K562 (cell line): ENCODE measurements at regions not wholly inside any gene's neighbourhood (a gene's known extent, or its start where the extent isn't known, plus 50 kb on each side); places are given as distances from the start of the nearest gene placed in this dataset.
A peak's percentile ranks its signal among the peaks of the same experiment; 100 is the strongest.

ENCODE experiments used
- CLOCK ChIP-seq: fragments of 250-450 bp; sonication (Bioruptor Pico); IDR thresholded peaks from 2 replicates; pipeline ENCODE4 v1.4.0; 2020; ENCODE audit warnings: mild to moderate bottlenecking, moderate library complexity, borderline replicate concordance
- DPF2 ChIP-seq: fragments of 450-650 bp; IDR thresholded peaks from 2 replicates; pipeline ENCODE4 v1.6.1; 2016
- E2F1 ChIP-seq: sonication (generic); formaldehyde crosslinking; IDR thresholded peaks from 2 replicates; pipeline ENCODE4 v1.8.1; 2023; ENCODE audit warnings: mild to moderate bottlenecking, missing genetic modification reagents, moderate library complexity
- ELF1 ChIP-seq: fragments of 200-800 bp; sonication (Bioruptor generic); IDR thresholded peaks from 2 replicates; pipeline ENCODE4 v1.6.1; 2016; ENCODE audit warnings: missing genetic modification characterization, missing compliant biosample characterization
- EZH2 ChIP-seq: IDR thresholded peaks from 2 replicates; pipeline ENCODE4 v1.6.1; 2012; ENCODE audit warnings: low read depth, mild to moderate bottlenecking, inconsistent platforms, low read length, borderline replicate concordance
- HLTF ChIP-seq: fragments of 450-650 bp; IDR thresholded peaks from 2 replicates; pipeline ENCODE4 v1.6.1; 2016
- IRF2 ChIP-seq: sonication (generic); formaldehyde crosslinking; IDR thresholded peaks from 2 replicates; pipeline ENCODE4 v1.8.1; 2022; ENCODE audit warnings: mild to moderate bottlenecking, missing genetic modification reagents
- MBD2 ChIP-seq: sonication (generic); IDR thresholded peaks from 2 replicates; pipeline ENCODE4 v1.6.1; 2016; ENCODE audit warnings: low read depth, borderline replicate concordance
- MEIS2 ChIP-seq: fragments of 450-650 bp; IDR thresholded peaks from 2 replicates; pipeline ENCODE4 v1.6.1; 2014; ENCODE audit warnings: mild to moderate bottlenecking; ENCODE audit not compliant: partially characterized antibody
- NELFE ChIP-seq: IDR thresholded peaks from 2 replicates; pipeline ENCODE4 v1.6.1; 2011; ENCODE audit warnings: mild to moderate bottlenecking; ENCODE audit not compliant: insufficient read depth, insufficient read length
- PRMT5 ChIP-seq: sonication (generic); formaldehyde crosslinking; IDR thresholded peaks from 2 replicates; pipeline ENCODE4 v1.5.0; 2020; ENCODE audit warnings: missing genetic modification reagents
- RBM14 ChIP-seq: fragments of 200-400 bp; formaldehyde crosslinking; IDR thresholded peaks from 2 replicates; pipeline ENCODE4 v1.6.1; 2018; ENCODE audit warnings: low read depth, mild to moderate bottlenecking, low read length, moderate library complexity, borderline replicate concordance; ENCODE audit not compliant: insufficient read depth
- STAT6 ChIP-seq: sonication (generic); formaldehyde crosslinking; IDR thresholded peaks from 2 replicates; pipeline ENCODE4 v1.8.1; 2023; ENCODE audit warnings: mild to moderate bottlenecking, missing genetic modification reagents
- TAL1 ChIP-seq: fragments of 450-650 bp; IDR thresholded peaks from 2 replicates; pipeline ENCODE4 v1.6.1; 2016; ENCODE audit warnings: mild to moderate bottlenecking
- TCF3 ChIP-seq: sonication (generic); formaldehyde crosslinking; IDR thresholded peaks from 2 replicates; pipeline ENCODE4 v1.4.0; 2020; ENCODE audit warnings: mild to moderate bottlenecking, missing genetic modification reagents
- ZBTB49 ChIP-seq: sonication (generic); formaldehyde crosslinking; IDR thresholded peaks from 2 replicates; pipeline ENCODE4 v1.8.0; 2022; ENCODE audit warnings: missing genetic modification reagents, mild to moderate bottlenecking, borderline replicate concordance
- ZNF174 ChIP-seq: fragments of 250-450 bp; sonication (Bioruptor Pico); IDR thresholded peaks from 2 replicates; pipeline ENCODE4 v1.4.0; 2020; ENCODE audit warnings: mild to moderate bottlenecking
- ZNF24 ChIP-seq: fragments of 450-650 bp; IDR thresholded peaks from 2 replicates; pipeline ENCODE4 v1.6.1; 2016
- ZNF696 ChIP-seq: fragments of 250-450 bp; sonication (Bioruptor Pico); conservative IDR thresholded peaks from 2 replicates; pipeline ENCODE4 v1.4.0; 2020; ENCODE audit warnings: mild to moderate bottlenecking, moderate library complexity
- ZNF707 ChIP-seq: fragments of 250-450 bp; sonication (Bioruptor Pico); conservative IDR thresholded peaks from 2 replicates; pipeline ENCODE4 v1.8.0; 2022; ENCODE audit warnings: inconsistent platforms, mild to moderate bottlenecking, moderate library complexity

GRCh38 chr9:129406278-129407225 lies 214.3 kb downstream of the C9orf50 start (continued):
- TF ChIP-seq RBM14 (no peak), ZNF174 (CRISPR knock-in tag) (no peak), ZBTB49 (no peak), ZNF24 (peak; percentile 97), ELF1 (tag) (peak; percentile 46; the same call in 1 of the 2 replicates), CLOCK (CRISPR knock-in tag) (no peak), ZNF707 (CRISPR knock-in tag) (no peak), IRF2 (no peak), NELFE (no peak), EZH2 (no peak), HLTF (peak; percentile 16; the same call in 1 of the 2 replicates), TAL1 (no peak), TCF3 (CRISPR knock-in tag) (peak; percentile 48), PRMT5 (CRISPR knock-in tag) (no peak), E2F1 (CRISPR knock-in tag) (no peak), ZNF696 (CRISPR knock-in tag) (0 out of 2 replicates have a peak, but pooled peaks have one; percentile 17), MEIS2 (no peak), DPF2 (peak; percentile 76), MBD2 (peak; percentile 67; the same call in 1 of the 2 replicates), STAT6 (CRISPR knock-in tag) (no peak)
